AG08395 (cell line): ENCODE measurements at regions not wholly inside any gene's neighbourhood (a gene's known extent, or its start where the extent isn't known, plus 50 kb on each side); places are given as distances from the start of the nearest gene placed in this dataset.

ENCODE experiments used
- DNase-seq: peaks from one replicate; pipeline ENCODE4 v3.0.0; 2012; ENCODE audit warnings: mixed read lengths, low spot score

DNA sequence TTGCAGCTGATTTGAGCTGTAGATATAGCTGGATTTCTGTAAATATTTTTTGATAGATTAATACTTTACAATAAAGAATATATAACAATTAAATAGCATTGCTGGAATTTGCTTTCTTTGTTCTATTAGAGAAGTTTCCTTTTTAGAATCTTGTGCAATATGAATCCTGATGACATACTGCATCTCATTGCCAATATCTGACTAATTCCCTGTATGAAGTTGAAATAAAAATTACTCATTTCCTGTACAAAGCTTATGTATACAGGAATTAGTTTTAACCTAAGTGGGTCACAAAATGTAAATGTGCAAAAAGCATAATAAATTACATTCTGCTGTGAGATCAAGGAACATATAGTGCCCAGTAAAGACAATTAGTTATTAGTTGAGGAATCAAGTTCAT is 72.8 kb upstream of the TMEFF2 start:
- peak; percentile 66 for DNase-seq

DNA sequence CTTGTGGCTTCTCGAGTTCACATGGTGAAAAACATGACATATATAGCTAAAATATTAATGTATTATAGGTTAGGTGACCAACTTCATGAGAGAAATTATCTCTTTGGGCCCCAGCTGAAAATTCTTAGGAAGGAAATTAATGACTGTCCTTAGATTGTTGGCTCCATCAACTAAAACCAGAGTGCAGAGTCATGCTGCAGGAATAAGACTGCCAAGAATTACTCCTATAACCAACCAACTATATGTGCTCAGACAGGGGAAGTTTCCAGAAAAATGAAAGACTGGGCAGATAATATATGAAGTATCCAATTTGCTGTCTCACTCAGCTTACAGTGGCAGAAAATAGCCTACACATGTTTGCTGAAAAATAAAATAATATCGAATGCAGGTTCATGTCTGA is 71.0 kb upstream of the TMEFF2 start:
- peak; percentile 3 for DNase-seq

- no peak for DNase-seq
These were observed 59.7 kb upstream of the TMEFF2 start for GRCh38 chr2:192254444-192254843.

DNA sequence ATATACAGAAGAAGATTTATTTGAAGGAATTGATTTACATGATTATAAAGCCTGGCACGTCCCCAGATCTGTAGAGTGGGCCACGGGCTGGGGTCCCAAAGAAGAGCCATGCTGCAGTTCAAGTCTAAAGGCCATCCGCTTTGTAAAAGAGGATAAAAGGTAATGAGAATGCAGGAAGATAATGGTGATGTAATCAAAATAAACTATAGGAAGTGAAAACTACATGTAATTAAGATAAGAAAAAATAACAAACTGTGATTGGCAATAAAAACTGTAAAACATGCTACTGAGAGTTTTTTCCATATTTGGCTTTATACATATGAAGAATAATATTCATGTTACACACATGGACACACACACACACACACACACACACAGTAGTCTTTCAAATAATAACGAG is 59.0 kb upstream of the TMEFF2 start:
- DNase-seq = no peak

GRCh38 chr2:192250961-192251360 is 56.2 kb upstream of the TMEFF2 start:
- no peak for DNase-seq

DNA sequence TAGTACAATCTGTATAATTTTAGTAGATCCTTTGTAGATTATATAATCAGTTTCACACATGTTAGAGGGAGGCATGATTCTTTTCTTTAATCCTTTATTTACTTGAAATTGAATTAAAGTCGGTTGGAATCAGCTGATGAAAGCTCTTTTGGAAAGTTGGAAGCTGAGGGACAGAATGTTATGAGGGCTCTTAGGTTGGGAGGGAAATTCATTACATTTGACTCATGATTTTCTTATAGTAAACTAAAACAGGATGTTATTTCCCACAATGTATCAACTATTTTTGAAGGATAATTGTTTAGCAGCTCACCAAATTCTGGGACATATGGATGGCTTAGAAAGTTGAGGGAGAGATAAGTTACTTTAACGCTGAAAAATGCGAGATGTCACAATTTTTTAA is 52.7 kb upstream of the TMEFF2 start:
- no peak for DNase-seq

GRCh38 chr2:192246297-192246696 is 51.6 kb upstream of the TMEFF2 start:
- DNase-seq = no peak

GRCh38 chr2:192245329-192245728 is 50.6 kb upstream of the TMEFF2 start:
- DNase-seq = no peak
